Fibroblast of the conjunctiva (primary cell): ENCODE measurements at regions not wholly inside any gene's neighbourhood (a gene's known extent, or its start where the extent isn't known, plus 50 kb on each side); places are given as distances from the start of the nearest gene placed in this dataset.
"Not testable (repeated sequence)": the region's sequence is repeated elsewhere in the genome, so short reads cannot be mapped to it uniquely, and the experiment has no call there.

Experiments used
- DNase-seq: peaks from one replicate; pipeline ENCODE4 v3.0.0-alpha.2; 2010; ENCODE audit warnings: low read depth

DNA sequence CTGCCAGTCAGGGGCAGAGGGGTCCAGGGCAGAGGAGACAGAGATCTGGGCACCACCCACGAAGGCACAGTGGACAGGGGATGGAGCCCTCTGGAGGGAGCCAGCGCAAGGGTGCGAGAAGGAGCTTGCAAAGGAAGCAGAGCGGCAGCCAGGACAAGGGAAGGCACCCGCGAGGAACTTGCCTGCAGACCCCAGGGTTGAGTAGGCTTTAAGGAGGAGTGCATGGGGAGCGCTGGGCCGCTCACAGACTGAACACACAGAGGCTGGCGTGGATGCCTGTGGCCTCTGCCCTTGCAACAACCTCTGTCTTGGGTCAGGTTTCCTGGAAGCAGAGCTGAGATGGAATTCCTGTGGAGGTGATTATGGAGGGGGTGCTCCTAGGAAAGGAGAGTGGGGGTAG lies 374.4 kb downstream of the CNTNAP3B start:
- not testable (repeated sequence) for DNase-seq

- DNase-seq: not testable (repeated sequence)
These were observed 374.8 kb downstream of the CNTNAP3B start for GRCh38 chr9:41754403-41754802.

DNA sequence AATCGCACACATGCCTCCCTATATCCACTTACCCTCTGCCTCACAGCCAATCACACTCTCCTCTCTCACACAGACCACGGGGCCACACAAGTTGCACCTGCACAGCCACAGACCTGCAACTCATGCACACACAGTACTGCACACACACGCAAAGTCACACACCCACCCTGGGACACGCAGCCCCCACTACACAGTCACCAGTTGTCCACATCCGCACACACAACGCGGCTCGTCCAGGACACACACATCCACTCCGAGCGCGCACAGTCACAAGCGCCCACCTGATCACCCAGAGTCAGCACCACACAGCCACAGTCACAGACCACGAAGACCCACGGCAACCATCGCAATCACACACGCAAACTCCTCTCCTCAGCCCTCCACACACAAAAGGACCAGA lies 387.3 kb downstream of the CNTNAP3B start:
- DNase-seq: not testable (repeated sequence)

DNA sequence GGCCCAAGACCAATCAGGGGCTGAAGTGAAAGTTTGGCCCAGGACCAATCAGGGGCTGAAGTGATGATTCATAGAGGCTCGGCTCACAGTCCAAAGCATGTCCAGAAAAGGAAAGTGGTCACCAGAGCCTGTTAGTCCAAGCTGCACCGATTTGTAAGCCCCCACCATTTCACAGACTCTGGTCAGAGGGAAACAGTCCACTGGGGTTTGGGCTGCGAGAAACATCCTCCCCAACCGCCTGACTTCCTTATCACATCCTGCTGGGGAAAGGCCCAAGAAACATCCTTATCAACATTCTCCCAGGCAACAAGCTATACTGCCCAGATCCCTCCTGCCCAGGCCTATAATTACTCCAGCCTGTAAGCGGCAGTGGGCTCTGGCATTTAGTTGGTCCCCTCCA lies 388.1 kb downstream of the CNTNAP3B start:
- DNase-seq: not testable (repeated sequence)

GRCh38 chr9:41738681-41739080 lies 390.5 kb downstream of the CNTNAP3B start:
- DNase-seq: not testable (repeated sequence)

DNA sequence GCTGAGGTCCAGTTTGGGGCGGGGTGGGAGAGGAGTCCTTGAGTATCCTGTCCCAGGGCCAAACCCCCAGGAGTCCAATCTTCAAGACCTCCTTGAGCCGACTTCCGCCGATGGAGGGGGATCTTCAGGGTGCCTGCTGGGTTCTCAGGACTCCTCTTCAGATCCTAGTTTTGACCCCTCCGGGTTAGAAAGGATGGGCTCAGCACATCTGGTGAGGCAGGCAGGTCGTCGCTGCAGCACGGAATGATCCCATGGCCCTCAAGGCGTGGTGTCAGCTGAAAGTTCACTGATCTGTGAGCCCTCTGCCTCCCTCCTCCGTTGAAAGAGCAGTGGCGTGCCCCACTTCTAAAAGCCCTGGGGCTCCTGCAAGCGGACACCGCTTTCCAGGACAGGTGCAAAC lies 430.0 kb downstream of the CNTNAP3B start:
- not testable (repeated sequence) for DNase-seq

GRCh38 chr9:41697080-41697479 lies 432.1 kb downstream of the CNTNAP3B start:
- not testable (repeated sequence) for DNase-seq

GRCh38 chr9:41679312-41679711 lies 449.9 kb downstream of the CNTNAP3B start:
- DNase-seq: not testable (repeated sequence)

DNA sequence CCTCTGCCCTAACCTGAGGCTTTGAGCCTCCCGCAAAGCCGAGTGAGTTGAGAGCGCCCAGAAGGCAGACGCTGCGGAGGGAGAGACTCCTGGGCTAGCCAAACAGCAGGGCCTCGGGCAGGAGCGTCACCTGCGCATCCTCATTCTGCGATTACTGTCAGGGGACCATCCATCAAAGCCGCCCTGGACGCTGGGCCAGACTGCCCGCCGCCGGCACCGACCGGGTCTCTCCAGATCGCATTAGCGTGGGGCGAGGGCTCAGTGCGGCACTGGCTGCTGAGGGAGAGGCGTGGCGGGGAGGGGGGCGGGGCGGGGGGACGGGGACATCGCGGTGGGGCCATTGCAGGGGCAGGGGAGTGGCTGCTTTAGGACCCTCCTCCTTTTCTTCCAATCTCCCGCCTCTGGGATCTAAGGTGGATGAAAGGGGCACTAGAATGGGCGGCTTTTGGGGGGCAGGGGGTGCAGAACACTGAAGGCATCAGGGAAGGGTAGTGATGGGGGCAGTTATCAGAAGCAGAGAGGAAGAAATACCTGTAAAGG lies 465.7 kb downstream of the CNTNAP3B start:
- not testable (repeated sequence) for DNase-seq

DNA sequence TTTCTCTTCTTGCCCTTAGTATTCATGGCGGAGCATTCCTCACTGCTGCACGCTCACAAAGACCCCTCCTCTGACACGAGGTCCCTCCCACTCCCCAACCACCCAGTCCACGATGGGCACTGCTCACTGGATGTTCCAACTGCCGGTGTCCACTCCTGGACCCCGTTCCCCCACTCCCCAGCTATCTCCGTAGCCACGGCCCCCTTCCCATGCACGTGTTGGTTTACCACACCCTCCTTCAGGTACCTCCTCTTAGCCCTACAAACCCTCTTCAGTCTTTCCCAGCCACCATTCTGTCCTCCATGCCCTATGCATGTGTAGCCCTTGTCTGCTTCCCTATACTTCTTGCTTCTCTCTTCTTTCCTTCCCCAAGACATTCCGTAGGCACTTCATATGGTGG lies 469.6 kb upstream of the ZNG1F start:
- DNase-seq: not testable (repeated sequence)

- DNase-seq: not testable (repeated sequence)
These were observed 469.0 kb upstream of the ZNG1F start for GRCh38 chr9:41658116-41658515.

GRCh38 chr9:41657141-41657540 lies 468.0 kb upstream of the ZNG1F start:
- DNase-seq: not testable (repeated sequence)

- not testable (repeated sequence) for DNase-seq
These were observed 466.0 kb upstream of the ZNG1F start for GRCh38 chr9:41655071-41655554.

- DNase-seq: not testable (repeated sequence)
These were observed 465.2 kb upstream of the ZNG1F start for GRCh38 chr9:41654349-41654748.

DNA sequence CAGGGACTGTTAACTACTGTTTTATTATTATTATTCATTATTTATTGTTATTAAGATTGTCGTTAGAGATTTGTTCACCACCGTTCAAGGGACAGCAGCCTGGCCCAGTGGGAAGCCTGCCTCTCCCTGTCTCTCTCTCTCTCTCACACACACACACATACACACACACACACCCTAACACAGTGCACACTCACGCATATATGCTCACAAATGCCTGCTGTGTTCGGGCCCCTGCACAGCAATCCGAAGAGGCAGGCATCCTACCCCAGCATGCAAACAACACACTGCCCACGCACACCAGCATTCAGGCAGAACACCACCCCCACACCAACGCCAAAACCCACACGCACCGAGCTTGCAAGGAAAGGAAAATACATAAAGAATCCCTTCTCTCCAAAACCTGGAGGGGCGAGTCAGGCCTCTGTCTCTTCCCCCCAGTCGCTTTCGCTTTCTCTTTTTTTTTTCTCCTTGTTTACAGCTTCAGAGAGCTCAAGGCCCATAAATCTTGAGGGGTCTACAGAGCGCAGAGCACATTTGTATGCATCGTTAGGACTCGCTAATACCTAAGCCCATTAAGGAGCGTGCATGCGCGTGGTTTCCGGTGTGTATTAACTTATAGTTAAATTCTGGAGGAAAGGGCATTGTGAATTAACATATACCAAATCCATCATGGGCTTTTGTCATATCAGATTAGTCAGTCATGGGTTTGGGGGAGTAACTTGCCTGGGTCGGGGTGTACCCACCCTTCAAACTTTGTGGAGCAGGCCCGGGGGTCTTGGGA lies 464.6 kb upstream of the ZNG1F start:
- DNase-seq: not testable (repeated sequence)

DNA sequence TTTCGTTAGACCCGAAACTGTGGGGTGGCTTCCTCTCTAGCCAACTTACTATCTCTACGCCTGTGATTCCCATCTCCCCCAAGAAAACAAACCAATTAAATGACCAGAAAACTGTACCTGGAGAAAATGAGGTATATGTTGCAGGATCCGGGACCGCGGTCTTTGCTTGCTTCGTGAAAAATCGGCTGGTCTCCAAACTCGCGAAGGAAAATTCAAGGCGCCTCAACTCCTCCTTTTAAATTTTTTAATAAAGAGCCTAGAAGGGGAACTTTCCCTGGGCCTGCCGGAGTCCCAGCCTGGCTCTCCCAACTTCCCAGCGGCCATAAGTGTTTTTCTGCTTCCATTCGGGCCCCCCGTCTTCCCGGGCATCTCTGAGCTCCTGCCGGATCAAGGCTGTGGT lies 463.7 kb upstream of the ZNG1F start:
- not testable (repeated sequence) for DNase-seq

- not testable (repeated sequence) for DNase-seq
These were observed 463.1 kb upstream of the ZNG1F start for GRCh38 chr9:41652100-41652713.

- not testable (repeated sequence) for DNase-seq
These were observed 461.0 kb upstream of the ZNG1F start for GRCh38 chr9:41650086-41650485.

DNA sequence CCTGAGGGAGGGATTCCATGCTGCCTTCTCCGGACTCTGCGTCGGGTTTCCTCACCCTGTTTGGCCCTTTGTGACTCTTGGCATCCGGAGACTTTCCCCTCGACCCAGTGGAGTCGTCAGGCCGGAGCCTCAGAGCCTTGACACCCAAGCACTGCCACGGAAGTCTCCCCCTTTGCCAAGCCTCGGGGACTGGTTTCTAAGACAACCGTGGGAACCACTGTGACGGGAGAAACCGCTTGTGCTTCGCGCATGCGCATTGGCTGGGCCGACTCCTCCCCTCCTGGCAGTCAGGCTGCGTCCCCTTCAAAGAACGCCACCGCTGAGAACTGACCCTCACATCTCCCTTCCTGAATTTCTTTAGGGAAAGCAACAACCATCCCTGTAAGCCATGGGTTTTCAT lies 459.4 kb upstream of the ZNG1F start:
- not testable (repeated sequence) for DNase-seq

DNA sequence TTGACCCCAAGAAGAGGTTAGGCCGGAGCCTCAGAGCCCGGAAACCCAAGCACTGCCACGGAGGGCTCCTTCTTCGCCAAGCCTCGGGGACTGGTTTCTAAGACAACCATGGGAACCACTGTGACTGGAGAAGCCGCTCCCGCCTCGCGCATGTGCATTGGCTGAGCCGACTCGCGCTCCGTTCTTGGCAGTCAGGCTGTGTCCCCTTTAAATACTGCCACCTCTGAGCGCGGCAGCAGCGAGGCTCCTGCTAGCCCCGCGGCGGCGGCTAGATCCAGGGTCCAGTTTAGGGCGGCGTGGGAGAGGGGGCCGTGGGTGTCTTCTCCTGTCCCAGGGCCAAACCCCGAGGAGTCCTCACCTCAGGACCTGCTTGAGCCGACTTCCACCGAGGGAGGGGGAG lies 457.1 kb upstream of the ZNG1F start:
- not testable (repeated sequence) for DNase-seq

- DNase-seq: peak; percentile 10
These were observed 454.6 kb upstream of the ZNG1F start for GRCh38 chr9:41643571-41644279.

DNA sequence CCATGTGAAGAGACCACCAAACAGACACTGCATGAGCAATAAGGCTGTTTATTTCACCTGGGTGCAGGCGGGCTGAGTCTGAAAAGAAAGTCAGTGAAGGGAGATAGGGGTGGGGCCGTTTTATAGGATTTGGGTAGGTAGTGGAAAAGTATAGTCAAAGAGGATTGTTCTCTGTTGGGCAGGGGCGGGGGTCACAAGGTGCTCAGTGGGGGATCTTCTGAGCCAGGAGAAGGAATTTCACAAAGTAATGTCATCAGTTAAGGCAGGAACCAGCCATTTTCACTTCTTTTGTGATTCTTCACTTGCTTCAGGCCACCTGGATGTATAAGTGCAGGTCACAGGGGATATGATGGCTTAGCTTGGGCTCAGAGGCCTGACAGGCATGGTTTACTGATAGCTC lies 444.6 kb upstream of the ZNG1F start:
- DNase-seq: not testable (repeated sequence)
